Stimulated activated CD4-positive, alpha-beta T cell treated with anti-CD3 and anti-CD28 coated beads, Interleukin-12 subunit alpha, Interleukin-12 subunit beta, amount 100 ng/mL, for 48 hours (primary cell): ENCODE measurements at regions not wholly inside any gene's neighbourhood (a gene's known extent, or its start where the extent isn't known, plus 50 kb on each side); places are given as distances from the start of the nearest gene placed in this dataset.
"Not testable (repeated sequence)": the region's sequence is repeated elsewhere in the genome, so short reads cannot be mapped to it uniquely, and the experiment has no call there.

ENCODE experiments used
- DNase-seq, 3 donors: peaks; one replicate each; pipeline ENCODE4 v3.0.0-alpha.2; 2020; ENCODE audit warnings: low read depth in 2 of 3, low spot score in 1 of 3

DNA sequence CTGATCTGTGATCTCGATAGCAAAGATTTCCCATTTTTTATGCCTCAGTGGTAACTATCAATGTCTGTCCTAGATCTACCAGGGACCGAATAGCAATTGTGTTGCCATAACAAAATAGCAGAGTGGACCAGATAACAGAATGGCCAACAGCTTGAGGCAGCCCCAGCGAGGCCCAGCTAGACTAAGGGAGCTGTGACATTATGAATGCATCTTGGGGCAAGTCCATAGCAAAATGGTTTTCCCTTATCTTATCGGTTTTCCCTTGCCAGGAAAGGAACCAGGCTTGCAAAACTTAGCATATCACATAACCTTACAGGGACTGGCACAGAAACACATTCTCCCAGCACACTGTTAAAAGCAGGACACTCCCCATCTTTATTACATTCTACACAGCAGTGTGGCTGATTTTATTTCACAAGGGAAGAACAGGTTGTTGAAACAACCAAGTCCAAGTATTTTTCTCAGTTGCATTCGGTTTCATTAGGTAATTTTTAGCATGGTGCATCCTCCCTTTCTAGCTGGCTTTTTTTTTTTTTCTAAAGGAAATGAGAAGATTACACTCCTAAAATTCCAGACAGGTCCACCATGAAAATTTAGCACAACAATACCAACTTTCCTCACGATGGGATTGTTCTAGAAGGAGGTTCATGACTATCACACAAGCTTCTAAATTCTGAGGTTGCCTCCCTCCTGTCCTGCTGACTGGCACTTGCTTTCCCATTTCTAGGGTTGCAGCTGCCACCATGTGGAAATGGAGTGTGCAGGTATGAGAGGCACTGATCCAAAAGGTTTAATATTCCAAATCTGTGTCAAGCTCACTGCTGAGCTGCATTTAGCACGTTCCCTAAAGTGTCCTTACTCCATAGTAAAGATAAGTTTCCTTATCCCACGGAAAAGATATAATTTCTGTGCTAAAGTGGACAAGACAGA, 97.0 kb upstream of the SLC35G4 start:
- no peak for DNase-seq

- DNase-seq: no peak
Measured at GRCh38 chr18:11511434-11512095, 97.8 kb upstream of the SLC35G4 start.

DNA sequence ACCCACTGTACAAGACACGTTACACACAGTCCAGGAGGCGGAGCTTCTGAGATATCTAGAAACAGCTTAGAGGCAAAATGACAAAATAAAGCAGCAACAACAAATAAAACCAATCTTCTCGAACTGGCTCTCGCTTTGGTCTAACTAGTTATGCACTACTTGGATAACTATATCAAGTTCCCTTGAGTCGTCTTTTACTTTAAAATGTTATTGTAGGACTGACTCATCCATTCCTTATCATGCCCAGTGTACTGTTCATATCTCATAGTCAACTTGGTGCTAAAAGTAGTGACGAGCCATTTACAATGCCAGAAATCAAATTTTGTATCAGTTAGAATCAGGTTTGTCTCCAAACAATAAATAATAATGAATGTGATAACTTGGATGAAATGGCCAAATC, 102.5 kb upstream of the SLC35G4 start:
- DNase-seq: no peak

GRCh38 chr18:11505993-11506392, 103.4 kb upstream of the SLC35G4 start:
- DNase-seq: no peak

DNA sequence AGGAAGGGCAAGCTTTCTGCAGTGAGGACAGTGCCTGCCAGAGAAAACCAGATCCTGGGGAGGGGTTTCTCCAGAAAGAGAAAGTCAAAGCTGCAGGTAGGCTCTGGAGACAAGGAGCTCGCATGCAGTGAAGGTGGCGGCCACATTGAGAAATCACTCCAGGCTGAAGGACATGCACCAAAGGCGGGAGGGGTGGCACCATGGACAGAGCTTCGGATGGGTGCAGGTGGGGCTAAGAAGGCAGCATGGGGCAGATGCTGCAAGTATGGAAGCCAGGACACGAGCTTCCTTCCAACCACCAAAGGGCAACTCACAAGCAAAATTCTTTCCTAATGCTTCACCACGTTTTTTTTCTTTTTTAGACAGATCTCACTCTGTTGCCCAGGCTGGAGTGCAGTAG, 104.4 kb upstream of the SLC35G4 start:
- DNase-seq: no peak

- no peak for DNase-seq
Measured at GRCh38 chr18:11502368-11502767, 107.0 kb upstream of the SLC35G4 start.

DNA sequence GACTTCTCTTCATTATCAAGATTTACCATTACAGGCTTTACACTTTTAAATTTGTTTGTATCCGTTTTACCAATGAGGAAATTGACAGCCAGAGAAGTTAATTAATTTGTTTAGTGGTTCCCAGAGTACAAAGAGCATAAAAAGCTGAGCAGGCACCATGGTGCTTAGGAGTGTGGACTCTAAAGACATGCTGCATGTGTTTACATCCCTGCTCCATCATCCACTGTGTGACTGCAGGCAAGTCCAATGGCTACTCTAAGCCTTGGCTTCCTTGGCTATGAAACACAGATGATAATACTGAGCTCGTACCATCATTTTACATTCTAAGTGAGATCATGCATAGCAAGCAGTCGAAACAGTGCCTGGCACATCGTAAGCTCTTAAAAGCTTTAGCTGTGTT, 108.0 kb upstream of the SLC35G4 start:
- no peak for DNase-seq

- no peak for DNase-seq
Measured at GRCh38 chr18:11500153-11501122, 109.0 kb upstream of the SLC35G4 start.

- no peak for DNase-seq
Measured at GRCh38 chr18:11498821-11499220, 110.6 kb upstream of the SLC35G4 start.

GRCh38 chr18:11497585-11497984, 111.8 kb upstream of the SLC35G4 start:
- DNase-seq: no peak

- no peak for DNase-seq
Measured at GRCh38 chr18:11496526-11497172, 112.7 kb upstream of the SLC35G4 start.

GRCh38 chr18:11495441-11495840, 114.0 kb upstream of the SLC35G4 start:
- DNase-seq: no peak

- DNase-seq: no peak
Measured at GRCh38 chr18:11494107-11494506, 115.3 kb upstream of the SLC35G4 start.

GRCh38 chr18:11489266-11489899, 120.0 kb upstream of the SLC35G4 start:
- no peak for DNase-seq

GRCh38 chr18:11488175-11488574, 121.2 kb upstream of the SLC35G4 start:
- DNase-seq: no peak

DNA sequence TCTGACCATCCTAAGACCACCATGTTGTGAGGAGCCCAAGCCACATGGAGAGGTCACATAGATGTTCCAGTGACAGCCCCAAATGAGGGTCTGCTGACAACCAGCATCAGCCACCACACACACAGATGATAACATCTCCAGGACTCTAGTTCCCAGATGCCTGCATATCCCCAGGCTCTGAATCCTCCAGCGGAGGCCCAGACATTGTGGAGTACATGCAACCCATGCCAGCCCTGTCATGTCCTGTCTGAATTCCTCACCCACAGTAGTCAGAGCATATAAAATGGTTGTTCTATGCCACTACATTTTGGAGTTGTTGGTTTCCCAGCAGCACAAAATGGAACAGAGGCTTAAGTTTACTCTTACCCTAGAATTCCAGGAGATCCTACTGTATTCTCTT, 122.0 kb upstream of the SLC35G4 start:
- no peak for DNase-seq

- no peak for DNase-seq
Measured at GRCh38 chr18:11482271-11482670, 127.1 kb upstream of the SLC35G4 start.

GRCh38 chr18:11480692-11481091, 128.7 kb upstream of the SLC35G4 start:
- no peak for DNase-seq

- DNase-seq: not testable (repeated sequence)
Measured at GRCh38 chr18:11479031-11479430, 130.4 kb upstream of the SLC35G4 start.

GRCh38 chr18:11470941-11471340, 138.5 kb upstream of the SLC35G4 start:
- DNase-seq: no peak
